Upper lobe of left lung (tissue), 6 donors: ENCODE measurements at regions not wholly inside any gene's neighbourhood (a gene's known extent, or its start where the extent isn't known, plus 50 kb on each side); places are given as distances from the start of the nearest gene placed in this dataset.

Experiments
- ATAC-seq, 2 donors: fragments of 200-7000 bp; cut with Tn5 transposase; one replicate each; pipeline ENCODE4 v1.9.1; 2022; ENCODE audit warnings: mild to moderate bottlenecking in 2 of 2, moderate library complexity in 2 of 2; ENCODE audit not compliant: low FRiP score in 2 of 2
- DNase-seq, 2 donors: peaks; one replicate each; pipeline ENCODE4 v3.0.0-alpha.2; 2019 to 2020
- H3K27ac ChIP-seq, 4 donors: fragments of 200-600 bp; sonication (generic); one replicate each; pipeline ENCODE4 v1.5.1; 2016 to 2019
- H3K27me3 ChIP-seq, 4 donors: fragments of 200-600 bp; sonication (generic); one replicate each; pipeline ENCODE4 v1.5.1; 2017 to 2019
- H3K36me3 ChIP-seq, 4 donors: fragments of 200-600 bp; sonication (generic); one replicate each; pipeline ENCODE4 v1.5.1; 2016 to 2019
- H3K4me1 ChIP-seq, 4 donors: fragments of 200-600 bp; sonication (generic); one replicate each; pipeline ENCODE4 v1.5.1; 2018 to 2019
- H3K4me3 ChIP-seq, 4 donors: fragments of 200-600 bp; sonication (generic); one replicate each; pipeline ENCODE4 v1.5.1; 2017 to 2019; ENCODE audit warnings: mild to moderate bottlenecking in 2 of 4, moderate library complexity in 1 of 4
- H3K9me3 ChIP-seq, 4 donors: fragments of 200-600 bp; sonication (generic); one replicate each; pipeline ENCODE4 v1.5.1; 2018 to 2019
- CTCF ChIP-seq, 6 experiments: fragments of 450-650 bp in 4 of 6; fragments of 200-600 bp in 2 of 6; sonication (generic) in 2 of 6; IDR thresholded peaks; one replicate each; pipeline ENCODE4 v1.5.1; 2016 to 2019; ENCODE audit warnings: antibody characterized with exemption in 6 of 6
- EP300 ChIP-seq, 4 donors: sonication (generic); formaldehyde crosslinking; IDR thresholded peaks; one replicate each; pipeline ENCODE4 v1.5.1; 2017; ENCODE audit warnings: antibody characterized with exemption in 4 of 4, control low read depth in 2 of 4
- POLR2A ChIP-seq, 4 donors: fragments of 450-650 bp; IDR thresholded peaks; one replicate each; pipeline ENCODE4 v1.5.1; 2016 to 2017; ENCODE audit warnings: antibody characterized with exemption in 4 of 4, mild to moderate bottlenecking in 2 of 4
- POLR2AphosphoS5 ChIP-seq, 2 donors: sonication (generic); formaldehyde crosslinking; IDR thresholded peaks; one replicate each; pipeline ENCODE4 v1.5.1; 2017; ENCODE audit warnings: antibody characterized with exemption in 2 of 2
- WGBS, 2 donors: methylation state at CpG; one replicate each; pipeline ENCODE4 v1.1.5; 2017 to 2018; 5-methylcytosine and 5-hydroxymethylcytosine counted together
- donor health status: DM: no; HTN: no; CAD: no; lungs with moderate emphysema.
- donor health status: DM: no; HTN: yes; CAD: no; lungs with severe emphysema.

GRCh38 chr7:35519971-35520809 is 174.7 kb downstream of the HERPUD2 start:
- peak in 1 of 2 donors; percentile 56 for DNase-seq
- H3K27ac ChIP-seq = no peak overlapping the region
- no peaks in the 10 kb centered on the region for H3K9me3 ChIP-seq
- no peaks in the 10 kb centered on the region for H3K4me1 ChIP-seq
- H3K27me3 ChIP-seq = no peaks in the 10 kb centered on the region
- H3K4me3 ChIP-seq = no peak overlapping the region
- ATAC-seq = peak; percentile 69 to 91
- H3K36me3 ChIP-seq = no peaks in the 10 kb centered on the region
- WGBS, 2 donors = 36 to 40% methylated on average over 14 of the region's 14 CpGs
- TF ChIP-seq POLR2A (IDR thresholded peaks at IDR 0.05) (no peak), CTCF (IDR thresholded peaks at IDR 0.05) (peak; percentile 68 to 85 (median 78))

GRCh38 chr7:35518767-35519166 is 176.2 kb downstream of the HERPUD2 start:
- Histone ChIP-seq H3K27me3 (no peaks in the 10 kb centered on the region), H3K36me3 (no peaks in the 10 kb centered on the region), H3K27ac (no peak overlapping the region), H3K4me3 (no peak overlapping the region), H3K9me3 (no peaks in the 10 kb centered on the region), H3K4me1 (no peaks in the 10 kb centered on the region)
- DNase-seq (no peak), ATAC-seq (no peak)
- TF ChIP-seq POLR2A (IDR thresholded peaks at IDR 0.05) = no peak
- 56 to 71% methylated on average over 3 of the region's 3 CpGs for WGBS, 2 donors

- TF ChIP-seq EP300 (IDR thresholded peaks at IDR 0.05) (no peak), CTCF (IDR thresholded peaks at IDR 0.05) (no peak), POLR2A (IDR thresholded peaks at IDR 0.05) (no peak), POLR2AphosphoS5 (IDR thresholded peaks at IDR 0.05) (no peak)
- ATAC-seq (no peak), DNase-seq (no peak)
- Histone ChIP-seq H3K27ac (no peak overlapping the region), H3K36me3 (no peaks in the 10 kb centered on the region), H3K4me3 (no peak overlapping the region), H3K27me3 (no peaks in the 10 kb centered on the region), H3K4me1 (no peaks in the 10 kb centered on the region), H3K9me3 (no peaks in the 10 kb centered on the region)
- 79 to 85% methylated on average over 1 of the region's 1 CpG for WGBS, 2 donors
Measured at GRCh38 chr7:35516498-35516897, 178.4 kb downstream of the HERPUD2 start.

GRCh38 chr7:35513828-35514227 is 181.1 kb downstream of the HERPUD2 start:
- H3K4me3 ChIP-seq = no peak overlapping the region
- no peak for TF ChIP-seq EP300 (IDR thresholded peaks at IDR 0.05)
- TF ChIP-seq CTCF (IDR thresholded peaks at IDR 0.05) = no peak
- TF ChIP-seq POLR2A (IDR thresholded peaks at IDR 0.05) = no peak
- no peak for TF ChIP-seq POLR2AphosphoS5 (IDR thresholded peaks at IDR 0.05)
- DNase-seq (no peak), ATAC-seq (no peak)
- H3K27ac ChIP-seq = no peak overlapping the region
- H3K36me3 ChIP-seq = no peaks in the 10 kb centered on the region
- H3K4me1 ChIP-seq = no peaks in the 10 kb centered on the region
- no peaks in the 10 kb centered on the region for H3K27me3 ChIP-seq
- H3K9me3 ChIP-seq = no peaks in the 10 kb centered on the region

- no peak for ATAC-seq
- no peaks in the 10 kb centered on the region for H3K9me3 ChIP-seq
- no peaks in the 10 kb centered on the region for H3K36me3 ChIP-seq
- DNase-seq = no peak
- H3K4me3 ChIP-seq = no peak overlapping the region
- 69 to 73% methylated on average over 5 of the region's 5 CpGs for WGBS, 2 donors
- no peak for TF ChIP-seq CTCF (IDR thresholded peaks at IDR 0.05)
- TF ChIP-seq POLR2AphosphoS5 (IDR thresholded peaks at IDR 0.05) = no peak
- no peak for TF ChIP-seq EP300 (IDR thresholded peaks at IDR 0.05)
- TF ChIP-seq POLR2A (IDR thresholded peaks at IDR 0.05) = no peak
- H3K4me1 ChIP-seq = no peaks in the 10 kb centered on the region
- no peaks in the 10 kb centered on the region for H3K27me3 ChIP-seq
- no peak overlapping the region for H3K27ac ChIP-seq
Measured at GRCh38 chr7:35513195-35513594, 181.7 kb downstream of the HERPUD2 start.
